AG10803 (cell line): ENCODE measurements at regions not wholly inside any gene's neighbourhood (a gene's known extent, or its start where the extent isn't known, plus 50 kb on each side); places are given as distances from the start of the nearest gene placed in this dataset.

Source experiments
- DNase-seq: peaks from one replicate; pipeline ENCODE4 v3.0.0; 2010; ENCODE audit warnings: low read depth
- H3K4me3 ChIP-seq: 2 replicates; pipeline ENCODE4 v1.5.1; 2011; ENCODE audit warnings: mild to moderate bottlenecking, low read length, control low read depth
- TF ChIP-seq, protein P1 (sequence below): conservative IDR thresholded peaks from 2 replicates; pipeline ENCODE4 v1.5.1; 2011; ENCODE audit warnings: mild to moderate bottlenecking, low read length, control low read depth, inconsistent platforms

- no peak for DNase-seq
- peak overlapping the region; percentile 33 for H3K4me3 ChIP-seq
- TF ChIP-seq, protein P1, sequence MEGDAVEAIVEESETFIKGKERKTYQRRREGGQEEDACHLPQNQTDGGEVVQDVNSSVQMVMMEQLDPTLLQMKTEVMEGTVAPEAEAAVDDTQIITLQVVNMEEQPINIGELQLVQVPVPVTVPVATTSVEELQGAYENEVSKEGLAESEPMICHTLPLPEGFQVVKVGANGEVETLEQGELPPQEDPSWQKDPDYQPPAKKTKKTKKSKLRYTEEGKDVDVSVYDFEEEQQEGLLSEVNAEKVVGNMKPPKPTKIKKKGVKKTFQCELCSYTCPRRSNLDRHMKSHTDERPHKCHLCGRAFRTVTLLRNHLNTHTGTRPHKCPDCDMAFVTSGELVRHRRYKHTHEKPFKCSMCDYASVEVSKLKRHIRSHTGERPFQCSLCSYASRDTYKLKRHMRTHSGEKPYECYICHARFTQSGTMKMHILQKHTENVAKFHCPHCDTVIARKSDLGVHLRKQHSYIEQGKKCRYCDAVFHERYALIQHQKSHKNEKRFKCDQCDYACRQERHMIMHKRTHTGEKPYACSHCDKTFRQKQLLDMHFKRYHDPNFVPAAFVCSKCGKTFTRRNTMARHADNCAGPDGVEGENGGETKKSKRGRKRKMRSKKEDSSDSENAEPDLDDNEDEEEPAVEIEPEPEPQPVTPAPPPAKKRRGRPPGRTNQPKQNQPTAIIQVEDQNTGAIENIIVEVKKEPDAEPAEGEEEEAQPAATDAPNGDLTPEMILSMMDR: no peak
These were observed 135.6 kb upstream of the ZNF536 start for GRCh38 chr19:30236587-30236986.

DNA sequence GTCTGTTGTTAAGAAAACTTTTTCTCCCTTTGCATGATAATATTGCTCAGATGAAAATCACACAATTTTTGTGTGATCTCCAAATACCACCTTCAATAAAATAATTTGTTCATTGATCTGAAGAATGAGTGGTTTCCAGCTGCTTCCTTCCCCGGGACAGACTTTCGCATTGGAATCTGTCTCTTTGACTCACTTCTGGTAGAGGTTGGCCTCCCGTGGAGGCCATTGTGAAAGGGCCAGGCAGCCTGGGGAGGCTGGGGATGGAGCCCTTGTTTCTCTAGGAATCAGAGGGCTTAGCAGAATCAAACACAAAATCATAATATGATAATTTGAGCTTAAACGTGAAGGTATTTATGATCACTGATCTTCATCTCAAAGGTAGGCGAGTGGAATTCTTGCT is 135.0 kb upstream of the ZNF536 start:
- DNase-seq: no peak
- TF ChIP-seq, protein P1: no peak
- no peak overlapping the region for H3K4me3 ChIP-seq

DNA sequence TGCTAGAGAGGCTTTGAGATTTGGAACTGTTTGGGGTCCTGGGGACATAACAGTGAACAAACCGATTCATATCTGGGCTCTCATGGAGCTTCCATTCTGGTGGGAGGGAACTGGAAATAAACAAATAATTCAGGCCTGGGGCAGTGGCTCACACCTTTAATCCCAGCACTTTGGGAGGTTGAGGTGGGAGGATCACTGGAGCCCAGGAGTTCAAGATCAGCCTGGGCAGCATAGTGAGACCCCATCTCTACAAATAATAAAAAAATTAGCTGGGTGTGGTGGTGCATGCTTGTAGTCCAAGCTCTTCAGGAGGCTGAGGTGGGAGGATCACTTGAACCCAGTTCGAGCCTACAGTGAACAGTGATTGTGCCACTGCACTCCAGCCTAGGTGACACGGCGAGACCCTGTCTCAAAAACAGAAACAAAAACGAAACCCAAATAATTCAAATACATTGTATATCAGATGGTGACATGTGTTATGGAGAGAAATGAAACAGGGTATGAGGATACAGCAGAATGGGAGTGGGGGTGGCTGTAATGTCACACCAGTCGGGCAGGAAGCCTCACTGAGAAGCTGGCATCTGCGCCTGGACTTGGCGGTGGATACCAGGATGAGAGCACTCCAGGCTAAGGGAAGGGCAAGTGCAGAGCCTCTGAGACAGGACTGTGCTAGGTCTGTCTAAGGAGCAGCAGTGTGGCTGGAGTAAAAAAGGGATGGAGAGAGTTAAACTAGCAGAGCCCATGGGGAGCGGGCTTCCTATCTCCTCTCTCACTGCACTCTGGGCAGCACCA is 131.1 kb upstream of the ZNF536 start:
- no peak overlapping the region for H3K4me3 ChIP-seq
- DNase-seq: no peak
- TF ChIP-seq, protein P1: no peak

DNA sequence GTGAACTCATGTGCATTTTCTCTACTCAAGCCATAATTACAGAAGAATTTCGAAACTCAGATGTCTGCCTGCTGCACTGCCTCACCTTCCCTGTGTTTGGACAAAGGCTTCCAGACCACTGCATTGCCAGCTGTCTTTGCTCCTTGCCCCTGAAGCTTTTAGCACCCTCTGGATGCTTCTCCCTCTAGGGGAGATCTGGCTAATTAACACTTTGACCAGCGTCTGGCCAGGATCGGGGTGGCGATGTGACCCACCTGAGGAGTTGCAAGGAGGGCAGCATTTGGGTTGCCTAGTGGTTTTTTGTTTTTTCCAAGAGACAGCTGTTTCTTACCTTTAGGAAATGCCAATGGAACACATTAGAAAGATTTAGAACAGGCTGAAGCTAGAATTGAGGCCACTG is 127.7 kb upstream of the ZNF536 start:
- no peak for DNase-seq
- TF ChIP-seq, protein P1: no peak
- no peak overlapping the region for H3K4me3 ChIP-seq

DNA sequence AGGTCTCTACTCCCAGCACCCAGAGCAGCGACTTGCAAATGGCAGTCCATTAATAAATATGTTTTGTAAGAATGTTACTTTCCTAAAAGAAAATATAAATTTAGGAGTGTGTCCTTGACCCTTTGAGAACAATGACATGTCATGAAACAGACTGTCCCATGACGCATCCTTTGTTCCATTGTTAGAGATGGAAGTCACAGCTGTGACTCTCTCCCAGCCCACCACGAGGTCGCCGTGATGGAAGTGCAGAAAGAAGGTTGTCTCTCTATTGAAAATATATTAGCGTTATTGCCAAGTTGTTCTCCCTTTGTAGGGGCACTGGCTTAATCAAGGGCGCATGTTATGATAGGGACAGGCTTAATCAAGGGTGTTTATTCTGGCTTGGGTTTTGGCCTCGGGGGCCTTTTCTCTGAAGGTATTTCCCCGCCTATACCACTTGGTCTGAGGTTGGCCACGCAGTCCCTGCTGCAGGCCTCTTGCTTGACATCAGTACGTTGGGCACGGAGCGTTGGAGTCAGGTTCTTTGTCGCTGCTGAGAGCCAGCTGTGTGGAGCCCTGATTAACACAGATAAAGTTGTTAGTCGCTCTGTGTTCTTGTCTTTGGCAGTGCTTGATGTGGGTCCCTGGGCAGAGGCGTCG is 126.7 kb upstream of the ZNF536 start:
- TF ChIP-seq, protein P1: no peak
- no peak overlapping the region for H3K4me3 ChIP-seq
- DNase-seq: no peak

- peak; percentile 67 for DNase-seq
- TF ChIP-seq, protein P1: no peak
- H3K4me3 ChIP-seq: peak overlapping the region; percentile 30
These were observed 122.3 kb upstream of the ZNF536 start for GRCh38 chr19:30249911-30250310.

DNA sequence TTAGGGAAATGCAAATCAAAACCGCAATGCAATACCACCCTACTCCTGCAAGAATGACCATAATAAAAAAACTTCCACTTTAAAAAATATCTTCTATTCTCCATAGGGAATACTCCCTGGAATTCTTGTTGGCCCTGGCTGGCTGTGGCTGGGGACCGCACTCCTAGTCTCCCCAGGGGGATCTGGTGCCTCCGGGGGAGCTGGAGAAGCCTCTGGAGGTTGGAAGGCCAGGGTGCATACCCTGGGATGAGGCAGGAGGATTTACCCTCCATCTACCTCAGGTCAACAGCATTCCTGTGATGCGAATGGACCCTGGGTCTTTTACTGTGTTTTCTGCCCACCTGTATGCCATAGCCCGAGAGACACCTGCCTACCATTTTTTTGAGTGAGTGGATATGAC is 120.0 kb upstream of the ZNF536 start:
- H3K4me3 ChIP-seq: no peak overlapping the region
- no peak for DNase-seq
- TF ChIP-seq, protein P1: no peak
